Natural killer cell (primary cell): ENCODE measurements at regions not wholly inside any gene's neighbourhood (a gene's known extent, or its start where the extent isn't known, plus 50 kb on each side); places are given as distances from the start of the nearest gene placed in this dataset.
A peak's percentile ranks its signal among the peaks of the same experiment; 100 is the strongest.
"Not testable (repeated sequence)": the region's sequence is repeated elsewhere in the genome, so short reads cannot be mapped to it uniquely, and the experiment has no call there.

Source experiments
- ATAC-seq, 3 donors: fragments of 150-1000 bp in 2 of 3; fragments of 200-7000 bp in 1 of 3; cut with Tn5 transposase; 1 replicate in 1 of 3; 2 replicates in 2 of 3; pipeline ENCODE4 v1.10.0; 2021; ENCODE audit warnings: mild to moderate bottlenecking in 2 of 3, moderate library complexity in 2 of 3
- DNase-seq, 2 donors: peaks; one replicate each; pipeline versions ENCODE4 v3.0.0 to v3.0.0-alpha.2; 2013 to 2021; ENCODE audit warnings: mixed read lengths in 1 of 2
- H3K27ac ChIP-seq: one replicate; pipeline ENCODE4 v1.5.1; 2013; ENCODE audit warnings: mild to moderate bottlenecking, low read length
- H3K27me3 ChIP-seq: one replicate; pipeline ENCODE4 v1.6.1; 2013; ENCODE audit warnings: low read length; ENCODE audit not compliant: control insufficient read depth, insufficient read depth
- H3K36me3 ChIP-seq: one replicate; pipeline ENCODE4 v1.6.1; 2013; ENCODE audit warnings: low read length; ENCODE audit not compliant: control insufficient read depth, insufficient read depth
- H3K4me1 ChIP-seq: one replicate; pipeline ENCODE4 v1.6.1; 2013; ENCODE audit warnings: low read length; ENCODE audit not compliant: control insufficient read depth, insufficient read depth
- H3K4me3 ChIP-seq: one replicate; pipeline ENCODE4 v1.5.1; 2013; ENCODE audit warnings: low read length
- H3K9me3 ChIP-seq: one replicate; pipeline ENCODE4 v1.6.1; 2013; ENCODE audit warnings: low read length; ENCODE audit not compliant: control insufficient read depth, insufficient read depth
- H3K27ac Mint-ChIP-seq, 2 donors: one replicate each; pipeline ENCODE4 v1.8.0; 2022; ENCODE audit warnings: mild to moderate bottlenecking in 2 of 2, mixed read lengths in 2 of 2, moderate library complexity in 1 of 2
- H3K27me3 Mint-ChIP-seq, 2 donors: one replicate each; pipeline ENCODE4 v1.8.0; 2022; ENCODE audit warnings: low read depth in 2 of 2, mixed read lengths in 2 of 2
- H3K36me3 Mint-ChIP-seq: one replicate; pipeline ENCODE4 v1.8.0; 2022; ENCODE audit warnings: mixed read lengths
- H3K4me1 Mint-ChIP-seq, 2 donors: one replicate each; pipeline ENCODE4 v1.8.0; 2022; ENCODE audit warnings: mixed read lengths in 2 of 2
- H3K4me3 Mint-ChIP-seq: one replicate; pipeline ENCODE4 v1.8.0; 2022; ENCODE audit warnings: mild to moderate bottlenecking, moderate library complexity, mixed read lengths
- H3K9me3 Mint-ChIP-seq, 2 donors: one replicate each; pipeline ENCODE4 v1.8.0; 2022; ENCODE audit warnings: mixed read lengths in 2 of 2
- WGBS: methylation state at CpG from one replicate; pipeline ENCODE4 v1.1.7; 2013; ENCODE audit warnings: missing lambda C conversion rate; ENCODE audit not compliant: insufficient coverage; 5-methylcytosine and 5-hydroxymethylcytosine counted together
- intact Hi-C: fragments of 100-400 bp; cut with micrococcal nuclease; formaldehyde crosslinking; loops from one replicate; pipeline ENCODE4 v1.14.2; 2022

- peaks cover 16% of the 10 kb centered on the region for H3K9me3 ChIP-seq
- not testable (repeated sequence) for DNase-seq
These were observed 362.6 kb upstream of the DEFB115 start for GRCh38 chr20:30894707-30895353.

GRCh38 chr20:30895354-30895711, 362.1 kb upstream of the DEFB115 start:
- H3K4me1 ChIP-seq, H3K9me3 Mint-ChIP-seq, H3K4me3 ChIP-seq, H3K27me3 ChIP-seq, H3K36me3 Mint-ChIP-seq, H3K27ac ChIP-seq, DNase-seq, H3K4me1 Mint-ChIP-seq, H3K27ac Mint-ChIP-seq, H3K36me3 ChIP-seq, H3K4me3 Mint-ChIP-seq, ATAC-seq, intact Hi-C loops: not testable (repeated sequence)
- peaks cover 21% of the 10 kb centered on the region for H3K9me3 ChIP-seq
- WGBS: 32% methylated on average over 22 of the region's 25 CpGs
- peaks cover 0 to 22% of the 10 kb centered on the region in 2 donors for H3K27me3 Mint-ChIP-seq

More at GRCh38 chr20:30894707-30895353, 362.6 kb upstream of the DEFB115 start:
- H3K9me3 Mint-ChIP-seq, ATAC-seq, intact Hi-C loops, H3K27ac ChIP-seq, H3K36me3 Mint-ChIP-seq, H3K36me3 ChIP-seq, H3K4me3 Mint-ChIP-seq, H3K27ac Mint-ChIP-seq, H3K4me1 Mint-ChIP-seq, H3K4me1 ChIP-seq, H3K27me3 ChIP-seq, H3K4me3 ChIP-seq: not testable (repeated sequence)
- H3K27me3 Mint-ChIP-seq: peaks cover 0 to 22% of the 10 kb centered on the region in 2 donors
- 29% methylated on average over 35 of the region's 35 CpGs for WGBS

- H3K27me3 ChIP-seq, H3K4me1 ChIP-seq, H3K9me3 Mint-ChIP-seq, H3K36me3 ChIP-seq, H3K27me3 Mint-ChIP-seq, H3K4me3 Mint-ChIP-seq, H3K27ac Mint-ChIP-seq, ATAC-seq, intact Hi-C loops, H3K4me1 Mint-ChIP-seq, H3K27ac ChIP-seq, H3K36me3 Mint-ChIP-seq, H3K4me3 ChIP-seq: not testable (repeated sequence)
- peaks cover 18% of the 10 kb centered on the region for H3K9me3 ChIP-seq
- DNase-seq: peak in 1 of 2 donors; percentile 6
- 26% methylated on average over 41 of the region's 41 CpGs for WGBS
These were observed 357.9 kb upstream of the DEFB115 start for GRCh38 chr20:30899370-30900079.

- not testable (repeated sequence) for H3K27ac Mint-ChIP-seq
- 49% methylated on average over 30 of the region's 30 CpGs for WGBS
These were observed 357.3 kb upstream of the DEFB115 start for GRCh38 chr20:30900080-30900719.

GRCh38 chr20:30905231-30905630, 352.2 kb upstream of the DEFB115 start:
- H3K4me1 ChIP-seq, H3K27ac Mint-ChIP-seq, ATAC-seq, intact Hi-C loops, H3K27ac ChIP-seq, DNase-seq, H3K4me3 ChIP-seq, H3K4me3 Mint-ChIP-seq, H3K27me3 ChIP-seq, H3K36me3 Mint-ChIP-seq, H3K36me3 ChIP-seq, H3K4me1 Mint-ChIP-seq, H3K27me3 Mint-ChIP-seq: not testable (repeated sequence)
- 89% methylated on average over 7 of the region's 19 CpGs for WGBS
- H3K9me3 ChIP-seq: peaks cover 15% of the 10 kb centered on the region
- H3K9me3 Mint-ChIP-seq: peaks cover 16 to 25% of the 10 kb centered on the region in 2 donors

More at GRCh38 chr20:30900080-30900719, 357.3 kb upstream of the DEFB115 start:
- H3K4me1 Mint-ChIP-seq, H3K27ac ChIP-seq, H3K36me3 Mint-ChIP-seq, H3K36me3 ChIP-seq, ATAC-seq, intact Hi-C loops, H3K27me3 Mint-ChIP-seq, H3K27me3 ChIP-seq, H3K4me1 ChIP-seq, H3K4me3 Mint-ChIP-seq, H3K4me3 ChIP-seq, DNase-seq: not testable (repeated sequence)
- peaks cover 13% of the 10 kb centered on the region for H3K9me3 ChIP-seq
- H3K9me3 Mint-ChIP-seq: peaks cover 5 to 13% of the 10 kb centered on the region in 2 donors
